ENCODE measurements at regions not wholly inside any gene's neighbourhood (a gene's known extent, or its start where the extent isn't known, plus 50 kb on each side); places are given as distances from the start of the nearest gene placed in this dataset.

GRCh38 chr1:38716229-38716628 is 143.3 kb downstream of the RRAGC start:
- Histone ChIP-seq H3K9ac (ENCODE audit: insufficient read length, low read depth) (no peak overlapping the region), H3K9me3 (ENCODE audit: insufficient read depth, low read length) (no peaks in the 10 kb centered on the region; the same call in 1 of the 2 replicates), H3K36me3 (ENCODE audit: insufficient read depth, insufficient read length, low read length) (no peaks in the 10 kb centered on the region), H3K4me1 (ENCODE audit: insufficient read depth, insufficient read length) (no peaks in the 10 kb centered on the region), H3K27me3 (ENCODE audit: insufficient read depth, insufficient read length) (no peaks in the 10 kb centered on the region), H3K4me3 (ENCODE audit: insufficient read length, low read depth) (no peak overlapping the region)
- DNase-seq (ENCODE audit: low read depth, low spot score), result no peak
- TF ChIP-seq YY1 (IDR thresholded peaks at IDR 0.05; ENCODE audit: insufficient read depth, insufficient read length) (no peak), SUZ12 (IDR thresholded peaks at IDR 0.05; ENCODE audit: extremely low read depth, insufficient read depth, insufficient read length) (no peak), ZNF274 (IDR thresholded peaks at IDR 0.05; ENCODE audit: low read depth, low read length) (no peak)

- TF ChIP-seq YY1 (IDR thresholded peaks at IDR 0.05; ENCODE audit: insufficient read depth, insufficient read length) (no peak), SUZ12 (IDR thresholded peaks at IDR 0.05; ENCODE audit: extremely low read depth, insufficient read depth, insufficient read length) (no peak)
- Histone ChIP-seq H3K27me3 (ENCODE audit: insufficient read depth, insufficient read length) (no peaks in the 10 kb centered on the region), H3K4me3 (ENCODE audit: insufficient read length, low read depth) (no peak overlapping the region), H3K4me1 (ENCODE audit: insufficient read depth, insufficient read length) (no peaks in the 10 kb centered on the region), H3K9me3 (ENCODE audit: insufficient read depth, low read length) (no peaks in the 10 kb centered on the region; the same call in 1 of the 2 replicates), H3K36me3 (ENCODE audit: insufficient read depth, insufficient read length, low read length) (no peaks in the 10 kb centered on the region), H3K9ac (ENCODE audit: insufficient read length, low read depth) (no peak overlapping the region)
- no peak for DNase-seq (ENCODE audit: low read depth, low spot score)
Observed at GRCh38 chr1:38715415-38715814, 144.2 kb downstream of the RRAGC start.

GRCh38 chr1:38712046-38712445 is 147.5 kb downstream of the RRAGC start:
- TF ChIP-seq SUZ12 (IDR thresholded peaks at IDR 0.05; ENCODE audit: extremely low read depth, insufficient read depth, insufficient read length) (no peak), YY1 (IDR thresholded peaks at IDR 0.05; ENCODE audit: insufficient read depth, insufficient read length) (no peak), ZNF274 (IDR thresholded peaks at IDR 0.05; ENCODE audit: low read depth, low read length) (no peak)
- Histone ChIP-seq H3K9me3 (ENCODE audit: insufficient read depth, low read length) (no peaks in the 10 kb centered on the region; the same call in 1 of the 2 replicates), H3K9ac (ENCODE audit: insufficient read length, low read depth) (no peak overlapping the region), H3K27me3 (ENCODE audit: insufficient read depth, insufficient read length) (no peaks in the 10 kb centered on the region), H3K4me1 (ENCODE audit: insufficient read depth, insufficient read length) (no peaks in the 10 kb centered on the region), H3K4me3 (ENCODE audit: insufficient read length, low read depth) (no peak overlapping the region), H3K36me3 (ENCODE audit: insufficient read depth, insufficient read length, low read length) (no peaks in the 10 kb centered on the region)
- no peak for DNase-seq (ENCODE audit: low read depth, low spot score)

GRCh38 chr1:38708701-38709258 is 150.8 kb downstream of the RRAGC start:
- no peak for DNase-seq (ENCODE audit: low read depth, low spot score)
- TF ChIP-seq SUZ12 (IDR thresholded peaks at IDR 0.05; ENCODE audit: extremely low read depth, insufficient read depth, insufficient read length) (no peak), ZNF274 (IDR thresholded peaks at IDR 0.05; ENCODE audit: low read depth, low read length) (no peak), YY1 (IDR thresholded peaks at IDR 0.05; ENCODE audit: insufficient read depth, insufficient read length) (no peak)
- H3K4me1 ChIP-seq (ENCODE audit: insufficient read depth, insufficient read length), result no peaks in the 10 kb centered on the region
- H3K36me3 ChIP-seq (ENCODE audit: insufficient read depth, insufficient read length, low read length), result no peaks in the 10 kb centered on the region
- H3K9me3 ChIP-seq (ENCODE audit: insufficient read depth, low read length), result peaks cover 16% of the 10 kb centered on the region
- H3K4me3 ChIP-seq (ENCODE audit: insufficient read length, low read depth), result no peak overlapping the region
- H3K9ac ChIP-seq (ENCODE audit: insufficient read length, low read depth), result no peak overlapping the region
- H3K27me3 ChIP-seq (ENCODE audit: insufficient read depth, insufficient read length), result no peaks in the 10 kb centered on the region

- Histone ChIP-seq H3K9me3 (ENCODE audit: insufficient read depth, low read length) (peaks cover 8% of the 10 kb centered on the region), H3K9ac (ENCODE audit: insufficient read length, low read depth) (no peak overlapping the region), H3K4me3 (ENCODE audit: insufficient read length, low read depth) (no peak overlapping the region), H3K4me1 (ENCODE audit: insufficient read depth, insufficient read length) (no peaks in the 10 kb centered on the region), H3K36me3 (ENCODE audit: insufficient read depth, insufficient read length, low read length) (no peaks in the 10 kb centered on the region), H3K27me3 (ENCODE audit: insufficient read depth, insufficient read length) (no peaks in the 10 kb centered on the region)
- no peak for DNase-seq (ENCODE audit: low read depth, low spot score)
- no peak for TF ChIP-seq ZNF274 (IDR thresholded peaks at IDR 0.05; ENCODE audit: low read depth, low read length)
- TF ChIP-seq YY1 (IDR thresholded peaks at IDR 0.05; ENCODE audit: insufficient read depth, insufficient read length), result no peak
- TF ChIP-seq SUZ12 (IDR thresholded peaks at IDR 0.05; ENCODE audit: extremely low read depth, insufficient read depth, insufficient read length), result no peak
Observed at GRCh38 chr1:38701088-38701487, 158.5 kb downstream of the RRAGC start.

GRCh38 chr1:38700077-38700470 is 159.5 kb downstream of the RRAGC start:
- Histone ChIP-seq H3K36me3 (ENCODE audit: insufficient read depth, insufficient read length, low read length) (no peaks in the 10 kb centered on the region), H3K4me3 (ENCODE audit: insufficient read length, low read depth) (no peak overlapping the region), H3K4me1 (ENCODE audit: insufficient read depth, insufficient read length) (no peaks in the 10 kb centered on the region), H3K27me3 (ENCODE audit: insufficient read depth, insufficient read length) (no peaks in the 10 kb centered on the region), H3K9ac (ENCODE audit: insufficient read length, low read depth) (no peak overlapping the region), H3K9me3 (ENCODE audit: insufficient read depth, low read length) (no peaks in the 10 kb centered on the region)
- TF ChIP-seq SUZ12 (IDR thresholded peaks at IDR 0.05; ENCODE audit: extremely low read depth, insufficient read depth, insufficient read length) (no peak), ZNF274 (IDR thresholded peaks at IDR 0.05; ENCODE audit: low read depth, low read length) (no peak), YY1 (IDR thresholded peaks at IDR 0.05; ENCODE audit: insufficient read depth, insufficient read length) (no peak)
- no peak for DNase-seq (ENCODE audit: low read depth, low spot score)

GRCh38 chr1:38699330-38700076 is 160.1 kb downstream of the RRAGC start:
- TF ChIP-seq ZNF274 (IDR thresholded peaks at IDR 0.05; ENCODE audit: low read depth, low read length), result no peak
- no peak for TF ChIP-seq YY1 (IDR thresholded peaks at IDR 0.05; ENCODE audit: insufficient read depth, insufficient read length)
- TF ChIP-seq SUZ12 (IDR thresholded peaks at IDR 0.05; ENCODE audit: extremely low read depth, insufficient read depth, insufficient read length), result no peak
- H3K9me3 ChIP-seq (ENCODE audit: insufficient read depth, low read length), result no peaks in the 10 kb centered on the region
- no peaks in the 10 kb centered on the region for H3K36me3 ChIP-seq (ENCODE audit: insufficient read depth, insufficient read length, low read length)
- no peak for DNase-seq (ENCODE audit: low read depth, low spot score)
- H3K4me1 ChIP-seq (ENCODE audit: insufficient read depth, insufficient read length), result no peaks in the 10 kb centered on the region
- no peak overlapping the region for H3K4me3 ChIP-seq (ENCODE audit: insufficient read length, low read depth)
- H3K27me3 ChIP-seq (ENCODE audit: insufficient read depth, insufficient read length), result no peaks in the 10 kb centered on the region
- no peak overlapping the region for H3K9ac ChIP-seq (ENCODE audit: insufficient read length, low read depth)
